ENCODE measurements at regions not wholly inside any gene's neighbourhood (a gene's known extent, or its start where the extent isn't known, plus 50 kb on each side); places are given as distances from the start of the nearest gene placed in this dataset.
"Not testable (repeated sequence)": the region's sequence is repeated elsewhere in the genome, so short reads cannot be mapped to it uniquely, and the experiment has no call there.

- DNase-seq (ENCODE audit: low spot score): no peak
- in situ Hi-C loops (cut with MboI; ENCODE audit: low sequenced_read_pairs, unreplicated experiment): no loop called here
- no peak for TF ChIP-seq CTCF (IDR thresholded peaks at IDR 0.05; ENCODE audit: borderline replicate concordance, control extremely low read depth, extremely low read depth, insufficient read depth, missing control alignments)
These were observed 410.1 kb downstream of the NPIPA8 start for GRCh38 chr16:17926461-17926860.

- in situ Hi-C loops (cut with MboI; ENCODE audit: low sequenced_read_pairs, unreplicated experiment): no loop called here
- TF ChIP-seq CTCF (IDR thresholded peaks at IDR 0.05; ENCODE audit: borderline replicate concordance, control extremely low read depth, extremely low read depth, insufficient read depth, missing control alignments): no peak
- DNase-seq (ENCODE audit: low spot score): no peak
These were observed 410.8 kb downstream of the NPIPA8 start for GRCh38 chr16:17925761-17926160.

GRCh38 chr16:17921357-17921978, 415.1 kb downstream of the NPIPA8 start:
- in situ Hi-C loops (cut with MboI; ENCODE audit: low sequenced_read_pairs, unreplicated experiment): no loop called here
- peak; percentile 68 for TF ChIP-seq CTCF (IDR thresholded peaks at IDR 0.05; ENCODE audit: borderline replicate concordance, control extremely low read depth, extremely low read depth, insufficient read depth, missing control alignments)
- DNase-seq (ENCODE audit: low spot score): peak; percentile 44

GRCh38 chr16:17917316-17918019, 419.1 kb downstream of the NPIPA8 start:
- in situ Hi-C loops (cut with MboI; ENCODE audit: low sequenced_read_pairs, unreplicated experiment): no loop called here
- no peak for DNase-seq (ENCODE audit: low spot score)
- no peak for TF ChIP-seq CTCF (IDR thresholded peaks at IDR 0.05; ENCODE audit: borderline replicate concordance, control extremely low read depth, extremely low read depth, insufficient read depth, missing control alignments)

DNA sequence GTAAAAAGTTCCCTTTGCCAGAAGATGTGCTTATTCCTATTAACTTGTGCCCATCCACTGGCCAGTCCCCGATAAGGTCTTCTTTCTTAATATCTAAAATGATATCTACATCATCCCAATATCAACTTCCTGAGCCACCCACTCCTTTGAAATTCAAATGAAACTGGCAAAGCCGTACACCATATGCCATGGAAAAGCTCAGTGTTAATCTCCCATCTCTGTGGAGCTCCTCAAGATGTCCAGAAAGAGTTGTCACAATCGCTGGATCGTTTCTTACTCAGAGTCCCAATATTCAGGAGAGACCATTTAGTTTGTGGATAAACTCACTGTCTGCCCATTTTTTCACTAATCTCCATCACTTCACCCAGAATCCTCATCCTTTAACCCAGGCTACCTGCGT, 420.7 kb downstream of the NPIPA8 start:
- no peak for DNase-seq (ENCODE audit: low spot score)
- no peak for TF ChIP-seq CTCF (IDR thresholded peaks at IDR 0.05; ENCODE audit: borderline replicate concordance, control extremely low read depth, extremely low read depth, insufficient read depth, missing control alignments)
- in situ Hi-C loops (cut with MboI; ENCODE audit: low sequenced_read_pairs, unreplicated experiment): no loop called here

GRCh38 chr16:17914168-17914567, 422.4 kb downstream of the NPIPA8 start:
- in situ Hi-C loops (cut with MboI; ENCODE audit: low sequenced_read_pairs, unreplicated experiment): no loop called here
- DNase-seq (ENCODE audit: low spot score): no peak
- TF ChIP-seq CTCF (IDR thresholded peaks at IDR 0.05; ENCODE audit: borderline replicate concordance, control extremely low read depth, extremely low read depth, insufficient read depth, missing control alignments): no peak

DNA sequence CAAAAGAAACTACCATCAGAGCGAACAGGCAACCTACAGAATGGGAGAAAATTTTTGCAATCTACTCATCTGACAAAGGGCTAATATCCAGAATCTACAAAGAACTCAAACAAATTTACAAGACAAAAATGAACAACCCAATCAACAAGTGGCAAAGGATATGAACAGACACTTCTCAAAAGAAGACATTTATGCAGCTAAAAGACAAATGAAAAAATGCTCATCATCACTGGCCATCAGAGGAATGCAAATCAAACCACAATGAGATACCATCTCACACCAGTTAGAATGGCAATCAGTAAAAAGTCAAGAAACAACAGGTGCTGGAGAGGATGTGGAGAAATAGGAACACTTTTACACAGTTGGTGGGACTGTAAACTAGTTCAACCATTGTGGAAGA, 425.0 kb downstream of the NPIPA8 start:
- in situ Hi-C loops (cut with MboI; ENCODE audit: low sequenced_read_pairs, unreplicated experiment); DNase-seq (ENCODE audit: low spot score): not testable (repeated sequence)

- in situ Hi-C loops (cut with MboI; ENCODE audit: low sequenced_read_pairs, unreplicated experiment); DNase-seq (ENCODE audit: low spot score): not testable (repeated sequence)
These were observed 429.9 kb downstream of the NPIPA8 start for GRCh38 chr16:17906626-17907025.

All from GM13976 (cell line).